ENCODE measurements at regions not wholly inside any gene's neighbourhood (a gene's known extent, or its start where the extent isn't known, plus 50 kb on each side); places are given as distances from the start of the nearest gene placed in this dataset.

DNA sequence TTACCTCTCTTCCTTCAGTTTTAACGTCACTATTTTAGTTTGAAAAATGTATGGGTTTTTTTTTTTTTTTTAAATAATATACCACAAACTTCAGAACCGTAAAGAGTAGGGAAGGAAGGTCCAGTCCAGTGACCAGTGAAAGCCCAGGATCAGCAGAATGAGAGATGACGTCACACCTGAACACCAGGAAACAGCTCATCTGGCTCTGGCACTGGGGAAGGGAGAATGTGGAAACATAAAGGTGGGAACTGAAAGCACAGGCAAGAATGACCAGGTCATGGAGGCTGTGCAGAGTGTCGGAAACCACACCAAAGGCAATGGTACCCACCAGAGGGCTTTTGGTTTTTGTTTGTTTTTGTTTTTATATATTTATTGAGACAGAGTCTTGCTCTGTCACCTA is 141.2 kb downstream of the DHX15 start:
- TF ChIP-seq, protein P1, sequence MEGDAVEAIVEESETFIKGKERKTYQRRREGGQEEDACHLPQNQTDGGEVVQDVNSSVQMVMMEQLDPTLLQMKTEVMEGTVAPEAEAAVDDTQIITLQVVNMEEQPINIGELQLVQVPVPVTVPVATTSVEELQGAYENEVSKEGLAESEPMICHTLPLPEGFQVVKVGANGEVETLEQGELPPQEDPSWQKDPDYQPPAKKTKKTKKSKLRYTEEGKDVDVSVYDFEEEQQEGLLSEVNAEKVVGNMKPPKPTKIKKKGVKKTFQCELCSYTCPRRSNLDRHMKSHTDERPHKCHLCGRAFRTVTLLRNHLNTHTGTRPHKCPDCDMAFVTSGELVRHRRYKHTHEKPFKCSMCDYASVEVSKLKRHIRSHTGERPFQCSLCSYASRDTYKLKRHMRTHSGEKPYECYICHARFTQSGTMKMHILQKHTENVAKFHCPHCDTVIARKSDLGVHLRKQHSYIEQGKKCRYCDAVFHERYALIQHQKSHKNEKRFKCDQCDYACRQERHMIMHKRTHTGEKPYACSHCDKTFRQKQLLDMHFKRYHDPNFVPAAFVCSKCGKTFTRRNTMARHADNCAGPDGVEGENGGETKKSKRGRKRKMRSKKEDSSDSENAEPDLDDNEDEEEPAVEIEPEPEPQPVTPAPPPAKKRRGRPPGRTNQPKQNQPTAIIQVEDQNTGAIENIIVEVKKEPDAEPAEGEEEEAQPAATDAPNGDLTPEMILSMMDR (conservative IDR thresholded peaks at IDR 0.05; ENCODE audit: low read length), result no peak
- TF ChIP-seq EZH2phosphoT487 (IDR thresholded peaks at IDR 0.05; ENCODE audit: borderline replicate concordance, low read depth, low read length), result no peak
